ENCODE measurements at regions not wholly inside any gene's neighbourhood (a gene's known extent, or its start where the extent isn't known, plus 50 kb on each side); places are given as distances from the start of the nearest gene placed in this dataset.

DNA sequence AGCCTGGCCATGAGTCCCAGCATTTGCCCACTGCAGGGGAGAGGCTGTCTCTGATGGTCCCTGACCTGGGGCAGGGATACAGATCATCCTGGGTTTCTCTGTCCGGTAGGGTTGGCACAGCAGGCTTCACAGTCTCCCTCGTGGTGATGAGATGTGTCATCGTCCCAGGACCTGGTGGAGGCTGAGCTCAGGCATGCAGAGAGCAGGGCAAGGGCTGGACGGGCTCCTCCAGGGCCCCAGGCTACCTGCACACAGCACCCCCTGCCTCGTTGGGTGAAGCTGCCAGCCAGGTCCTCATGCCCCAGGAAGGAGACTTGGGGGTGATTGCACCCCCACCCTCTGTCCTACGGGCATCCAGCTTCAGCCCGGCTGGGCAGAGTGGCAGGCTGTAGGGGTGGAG is 155.8 kb upstream of the GSE1 start:
- no peak for DNase-seq (ENCODE audit: low read depth, low spot score)

DNA sequence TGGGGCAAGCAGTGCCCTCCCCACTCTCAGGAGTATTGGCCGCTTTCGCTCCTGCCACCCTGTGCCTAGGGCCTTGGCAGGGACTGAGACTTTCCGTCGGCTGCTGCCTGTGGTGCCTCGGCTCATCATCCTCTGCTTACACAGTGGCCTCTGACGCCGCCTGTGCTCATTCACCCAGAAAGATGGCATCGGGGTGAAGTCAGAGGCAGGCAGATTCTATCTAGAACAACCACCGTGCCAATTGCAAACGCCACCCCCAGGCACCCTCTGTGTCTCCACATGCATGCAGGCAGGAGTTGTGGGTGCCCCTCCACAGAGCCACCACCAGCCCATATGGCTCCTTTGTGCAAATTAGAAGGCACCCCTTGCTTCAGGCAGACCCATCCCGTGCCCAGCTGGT is 154.2 kb upstream of the GSE1 start:
- DNase-seq (ENCODE audit: low read depth, low spot score): no peak

DNA sequence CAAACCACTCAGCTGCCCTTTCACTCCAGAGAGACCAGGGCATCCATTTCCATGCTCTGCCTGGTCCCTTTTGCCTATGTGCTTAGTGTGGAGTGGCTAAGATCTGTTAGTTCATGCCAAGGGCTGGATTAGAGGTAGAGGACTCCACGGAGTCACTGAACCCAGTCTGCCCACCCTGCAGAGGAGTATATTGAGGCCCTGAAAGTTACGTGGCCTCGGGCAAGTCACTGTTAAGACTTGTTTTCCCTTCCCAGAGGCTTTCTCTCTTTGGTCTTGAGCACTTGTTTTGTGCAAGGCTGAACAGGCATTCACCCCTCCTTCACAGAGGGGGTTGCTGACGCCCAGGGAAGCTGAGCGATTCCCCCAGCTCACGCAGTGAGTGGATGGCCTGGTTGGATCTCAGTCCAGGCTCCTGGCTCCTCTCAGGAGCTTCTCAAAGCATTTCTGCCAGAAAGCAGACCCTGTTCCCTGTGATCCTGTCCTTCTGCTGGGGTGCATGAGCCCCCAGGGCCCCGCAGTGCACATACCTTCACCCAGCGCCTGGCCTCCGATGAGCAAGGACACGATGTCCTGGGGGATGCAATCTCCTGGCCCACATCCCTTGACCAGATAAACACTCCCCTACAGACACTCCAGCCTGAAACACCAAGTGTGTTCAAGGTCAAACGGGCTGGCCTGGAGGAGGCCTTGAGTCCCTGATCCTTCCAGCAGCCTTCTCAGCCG is 153.4 kb upstream of the GSE1 start:
- DNase-seq (ENCODE audit: low read depth, low spot score): no peak

DNA sequence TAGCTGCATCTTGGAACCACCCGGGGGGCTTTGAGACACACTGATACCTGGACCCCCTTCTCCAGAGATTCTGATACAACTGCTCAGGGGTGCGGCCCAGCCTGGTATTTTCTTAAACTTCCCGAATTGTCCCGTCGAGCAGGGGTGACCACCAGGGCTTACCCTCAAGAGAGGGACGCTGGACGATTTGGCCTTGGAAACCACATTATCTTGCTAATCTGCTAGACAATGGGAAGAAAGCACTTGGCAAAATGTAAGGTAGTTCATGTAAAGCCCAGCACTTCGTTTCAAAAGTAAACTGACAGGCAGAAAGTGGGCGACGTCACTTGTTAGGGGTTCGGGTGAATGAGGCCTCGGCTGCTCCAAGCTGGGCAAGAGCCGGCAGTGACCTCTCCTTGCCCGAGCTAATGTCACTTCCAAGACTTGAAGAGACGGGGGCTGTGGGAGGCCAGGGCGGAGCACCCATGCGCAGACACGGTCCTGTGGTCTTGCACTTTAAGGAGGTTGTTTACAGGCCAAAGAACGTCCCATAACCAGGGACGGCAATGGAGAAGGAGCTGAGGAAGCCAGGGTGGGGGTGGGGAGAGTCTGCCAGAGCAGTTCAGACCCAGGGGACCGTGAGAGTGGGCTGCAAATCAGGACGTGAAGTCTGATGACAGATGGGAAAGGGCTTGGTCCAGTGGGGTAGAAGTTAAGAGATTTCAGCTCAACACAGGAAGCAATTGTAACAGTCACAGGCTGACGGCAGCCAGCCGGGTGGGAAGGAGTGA is 152.7 kb upstream of the GSE1 start:
- no peak for DNase-seq (ENCODE audit: low read depth, low spot score)

DNA sequence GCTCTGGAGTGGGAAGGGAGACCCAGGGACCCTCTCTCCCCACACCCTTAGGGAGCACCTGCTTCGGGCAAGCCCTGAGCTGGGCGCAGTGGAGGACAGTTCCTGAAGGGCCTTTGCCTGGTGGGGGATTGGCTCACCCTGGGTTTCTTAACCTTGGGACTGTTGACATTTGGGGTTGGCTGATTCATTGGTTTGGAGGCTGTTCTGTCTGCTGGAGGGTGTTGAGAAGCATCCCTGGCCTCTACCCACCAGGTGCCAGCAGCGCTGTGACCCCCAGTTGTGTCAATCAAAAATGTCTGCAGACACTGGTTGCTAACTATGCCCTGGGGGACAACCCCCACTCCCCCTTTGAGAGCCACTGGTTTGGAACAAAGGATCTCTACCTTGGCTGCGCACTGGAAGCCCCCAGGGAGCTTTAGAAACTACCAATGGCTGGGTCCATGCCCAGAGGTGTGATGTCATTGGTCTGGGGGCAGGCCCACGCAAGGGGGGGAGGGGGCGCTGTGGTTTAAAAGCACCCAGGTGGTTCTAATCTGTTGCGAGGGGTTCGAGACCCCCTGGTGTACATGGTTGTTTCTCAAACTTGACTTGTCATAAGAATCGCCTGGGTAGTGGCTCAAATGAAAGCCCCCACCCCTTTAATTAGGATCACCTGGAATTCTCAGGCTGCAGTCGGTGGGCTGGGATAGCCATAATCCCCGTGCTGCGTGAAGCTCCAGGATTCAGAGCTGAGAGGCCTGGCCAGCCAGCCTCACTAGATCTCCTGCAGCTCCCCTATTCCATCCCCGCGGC is 151.9 kb upstream of the GSE1 start:
- DNase-seq (ENCODE audit: low read depth, low spot score): no peak

DNA sequence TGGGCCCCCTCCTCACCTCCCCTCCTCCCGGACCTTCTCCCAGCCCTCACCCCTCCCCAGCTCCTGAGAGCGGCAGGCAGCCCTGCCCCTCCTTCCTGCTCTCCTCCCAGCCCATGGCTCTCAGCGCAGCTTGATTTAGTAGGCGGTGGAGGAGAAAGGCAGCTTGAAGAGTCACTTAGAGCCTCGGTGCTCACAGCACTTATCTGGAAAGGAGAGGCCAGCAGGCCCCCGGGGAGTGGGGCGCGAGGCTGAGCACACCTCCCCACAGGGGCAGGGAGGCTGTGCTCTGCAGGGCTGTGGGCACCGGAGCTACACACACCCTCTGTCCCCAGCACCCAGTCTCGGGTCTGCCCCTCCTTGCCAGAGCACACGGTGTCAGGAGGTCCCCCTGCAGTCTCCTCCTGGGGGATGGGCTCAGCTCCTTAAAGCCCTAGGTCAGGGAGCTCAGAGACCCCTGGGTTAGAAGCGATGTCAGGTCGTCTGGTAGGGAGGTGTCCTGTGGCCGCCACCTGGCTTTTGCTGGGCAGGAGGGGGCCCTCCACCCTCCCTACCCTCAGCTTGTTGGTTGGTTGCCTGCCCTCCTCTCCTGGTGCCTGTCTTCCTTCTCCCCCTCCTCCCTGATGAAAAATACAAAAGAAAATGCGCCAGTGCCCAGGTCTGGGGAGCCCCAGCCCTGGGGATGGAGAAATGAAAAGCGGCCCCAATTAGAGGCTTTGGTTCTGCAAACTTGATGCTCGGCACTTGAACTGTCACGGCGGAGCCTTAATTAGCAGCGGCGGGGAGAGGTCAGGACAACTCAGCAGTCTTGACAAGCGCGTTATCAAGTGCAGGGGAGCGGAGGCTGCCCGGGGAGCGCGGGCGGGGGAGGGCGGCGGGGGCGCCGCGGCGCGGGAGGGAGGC is 151.1 kb upstream of the GSE1 start:
- no peak for DNase-seq (ENCODE audit: low read depth, low spot score)

DNA sequence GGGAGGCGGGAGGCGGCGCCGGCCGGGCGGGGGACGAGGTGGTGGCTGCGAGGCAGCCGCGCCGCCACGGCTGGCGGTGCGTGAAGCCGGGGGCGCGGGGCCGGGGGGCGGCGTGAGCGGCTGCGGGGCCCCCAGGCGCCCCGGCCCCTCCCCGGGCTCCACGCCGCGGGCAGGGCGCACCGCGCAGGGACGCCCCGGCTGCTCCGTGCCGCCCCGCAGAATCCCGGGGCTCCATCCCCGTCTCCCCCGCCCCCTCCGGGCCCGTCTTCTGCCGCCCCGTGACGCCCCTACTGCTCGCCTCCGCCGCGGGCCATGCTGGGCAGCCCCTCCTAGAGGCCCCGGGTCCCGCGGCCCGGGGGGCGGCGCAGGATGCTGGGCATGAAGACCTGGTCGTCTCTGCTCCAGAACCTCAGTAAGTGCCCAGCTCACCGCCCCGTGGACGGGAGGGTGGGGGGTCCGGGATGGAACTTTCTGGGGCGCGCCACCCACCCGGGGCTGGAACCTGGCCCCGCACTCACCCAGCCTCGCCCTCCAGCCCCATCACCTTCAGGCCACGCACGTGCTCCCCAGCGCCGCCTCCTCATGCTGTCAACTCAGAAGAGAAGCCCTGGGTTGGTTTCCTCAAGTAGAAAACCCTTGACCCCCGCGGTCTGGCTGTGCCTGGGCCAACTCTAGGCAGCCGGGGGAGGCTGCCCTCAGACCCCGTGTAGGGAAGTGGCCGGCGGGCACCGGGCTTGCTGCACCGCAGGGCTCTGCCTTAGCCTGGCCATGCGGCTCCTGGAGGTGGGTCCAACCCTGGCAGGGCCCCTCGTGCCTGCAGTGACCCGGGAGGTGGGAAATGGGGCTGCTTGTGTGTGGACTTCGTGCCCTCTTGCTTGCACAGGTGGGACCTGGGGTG is 150.2 kb upstream of the GSE1 start:
- DNase-seq (ENCODE audit: low read depth, low spot score): no peak

DNA sequence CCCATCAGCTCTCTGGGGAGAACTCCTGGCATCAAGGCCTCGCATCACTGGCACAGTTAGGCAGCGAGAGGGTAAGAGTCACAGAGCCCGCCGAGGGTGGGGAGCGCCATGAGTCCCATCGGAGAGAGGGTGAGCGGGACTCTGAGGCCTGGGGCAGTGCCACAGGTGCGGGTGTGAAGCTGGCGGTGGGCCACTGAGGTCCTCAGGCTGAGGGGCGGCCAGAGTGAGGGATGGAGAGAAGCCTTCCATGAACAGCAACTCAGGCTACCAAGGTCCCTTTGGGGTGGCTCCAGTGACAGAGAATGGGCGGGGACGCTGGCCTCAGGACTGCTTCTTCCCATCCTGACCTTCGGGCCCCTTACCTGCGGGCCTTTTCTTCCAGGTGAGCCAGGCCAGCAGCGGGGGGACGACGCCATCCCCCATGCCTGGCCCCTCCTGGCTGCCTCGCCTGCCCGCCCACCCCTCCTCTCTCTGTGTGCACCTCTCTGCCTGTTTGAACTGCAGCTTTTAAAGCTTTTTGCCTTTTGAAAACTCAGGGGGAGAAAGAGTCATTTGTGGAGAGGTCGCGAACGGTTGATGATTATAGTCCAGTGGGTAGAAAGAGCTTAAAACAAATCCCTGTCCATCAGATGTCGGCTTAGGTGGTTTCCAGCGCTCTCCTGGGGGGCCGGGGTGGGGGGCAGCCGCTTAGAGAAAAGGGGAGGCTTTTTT is 149.3 kb upstream of the GSE1 start:
- no peak for DNase-seq (ENCODE audit: low read depth, low spot score)

DNA sequence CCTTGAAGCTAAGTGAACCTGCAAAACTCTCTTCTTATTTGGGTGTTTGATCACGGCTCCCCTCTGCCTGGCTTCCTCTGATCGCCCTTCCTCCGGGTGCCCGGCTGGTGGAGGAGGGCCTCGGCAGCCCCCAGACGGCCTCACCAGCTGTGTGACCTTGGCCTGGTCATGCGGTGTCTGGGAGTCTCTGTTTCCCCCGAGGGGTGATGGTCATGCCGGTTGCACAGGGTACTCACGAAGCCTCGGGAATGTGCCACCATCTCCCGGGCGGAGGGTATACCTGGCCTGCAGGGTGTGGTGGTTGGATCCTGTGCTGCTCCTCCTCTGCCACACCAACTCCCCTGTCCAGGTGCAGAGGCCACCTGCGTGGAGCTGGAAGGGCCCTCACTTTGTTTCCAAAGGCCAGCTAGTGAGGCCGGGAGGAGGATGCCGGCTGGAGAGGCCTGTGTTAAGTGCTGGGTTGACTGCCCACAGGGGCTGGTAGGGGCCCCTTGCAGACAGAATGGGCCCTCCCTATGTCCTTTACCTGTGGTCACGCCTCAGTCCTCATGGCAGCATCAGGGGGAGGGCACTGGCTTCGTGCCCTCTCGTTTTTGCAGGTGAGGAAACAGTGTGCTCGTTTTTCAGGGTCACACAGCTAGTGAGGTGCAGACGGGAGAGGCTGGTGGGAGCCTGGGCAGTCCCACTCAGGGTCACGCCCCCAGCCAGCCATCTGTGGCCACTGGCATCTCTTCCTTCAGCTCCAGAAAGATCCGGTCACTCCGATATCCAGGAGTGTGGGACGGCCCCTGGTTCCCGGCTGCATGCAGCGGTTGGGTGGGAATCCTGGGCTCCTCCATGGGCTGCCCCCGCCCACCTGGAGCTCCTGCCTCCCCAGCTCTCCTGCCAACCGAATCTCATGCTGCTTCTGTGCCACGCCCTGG is 148.5 kb upstream of the GSE1 start:
- DNase-seq (ENCODE audit: low read depth, low spot score): no peak

DNA sequence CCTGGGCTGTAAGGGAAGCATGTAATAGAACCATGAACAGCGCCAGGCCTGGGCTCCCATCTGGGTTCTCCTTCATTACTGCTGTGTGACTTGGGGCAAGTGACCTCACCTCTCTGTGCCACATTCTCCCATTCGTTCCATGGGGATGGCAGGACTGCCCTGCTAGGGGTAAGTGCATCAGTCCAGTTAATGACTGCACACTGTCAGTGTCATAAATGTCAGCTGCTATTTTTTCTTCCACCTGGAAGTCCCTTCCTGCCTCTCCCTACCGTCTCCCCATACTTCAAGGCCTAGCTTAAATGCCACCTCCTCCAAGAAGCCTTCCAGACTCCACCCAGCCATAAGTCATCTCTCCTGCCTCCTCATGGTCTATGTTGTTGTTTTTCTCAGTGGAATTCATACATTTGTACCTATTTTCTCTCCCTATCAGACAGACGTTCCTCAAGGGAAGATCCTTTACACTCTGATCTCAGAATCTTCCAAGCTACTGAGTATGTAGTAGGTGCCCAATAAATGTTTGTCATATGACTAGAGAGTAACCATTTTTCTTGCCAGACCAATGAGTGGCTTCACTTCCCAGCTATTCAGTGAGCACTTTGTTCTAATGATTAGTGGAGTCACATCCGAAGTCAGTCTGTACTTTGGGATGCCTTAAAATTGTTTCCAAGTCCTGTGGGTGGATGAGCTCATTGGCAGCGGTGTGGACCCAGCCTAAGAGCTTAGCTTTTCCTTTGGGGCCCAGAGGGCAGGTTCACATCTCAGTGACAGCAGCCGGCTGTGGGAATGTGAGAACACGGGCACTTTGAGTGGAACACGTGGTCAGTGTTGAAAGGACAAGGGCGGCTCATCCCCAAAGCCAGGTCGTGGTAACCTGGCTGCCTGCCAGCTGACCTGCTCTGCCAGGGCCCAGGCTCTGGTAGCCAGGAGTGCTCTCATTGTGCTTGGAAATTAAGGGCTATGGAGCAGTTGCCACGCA is 147.5 kb upstream of the GSE1 start:
- no peak for DNase-seq (ENCODE audit: low read depth, low spot score)

DNA sequence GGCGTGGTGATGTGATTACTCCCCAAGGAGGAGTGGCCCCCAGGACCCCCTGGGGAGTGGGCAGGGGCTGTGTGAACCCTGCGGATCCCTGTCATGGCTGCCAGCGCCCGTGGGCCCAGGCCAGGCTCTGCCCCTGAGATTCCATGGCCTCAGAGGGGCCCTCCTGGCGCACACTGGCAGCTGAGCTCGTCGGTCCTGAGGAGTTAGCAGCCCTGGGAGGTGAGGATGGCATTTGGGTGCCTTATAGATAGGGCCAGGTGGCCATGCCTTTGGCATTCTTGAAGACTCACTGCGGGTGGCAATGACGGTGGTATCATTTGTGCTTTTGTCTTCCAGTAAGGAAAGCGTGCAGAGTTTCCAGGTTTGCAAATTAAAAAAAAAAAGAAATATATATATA is 146.8 kb upstream of the GSE1 start:
- no peak for DNase-seq (ENCODE audit: low read depth, low spot score)

DNA sequence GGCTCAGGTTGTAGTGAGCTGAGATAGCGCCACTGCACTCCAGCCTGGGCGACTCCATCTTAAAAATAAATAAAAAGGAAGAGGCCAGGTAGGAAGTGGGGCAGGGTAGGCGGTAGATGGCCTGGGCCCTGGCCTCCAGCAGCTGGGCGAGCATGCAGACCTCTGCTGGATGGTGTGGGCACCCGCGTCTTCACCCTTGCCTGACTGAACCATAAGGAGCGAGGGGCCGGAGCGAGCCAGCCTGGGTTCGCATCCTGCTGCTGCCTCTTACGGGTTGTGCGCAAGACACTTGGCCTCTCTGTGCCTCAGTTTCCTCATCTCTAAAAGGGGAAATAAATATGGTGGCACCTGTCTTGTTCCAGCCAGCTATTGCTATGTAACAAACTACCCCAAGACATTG is 146.1 kb upstream of the GSE1 start:
- DNase-seq (ENCODE audit: low read depth, low spot score): no peak

DNA sequence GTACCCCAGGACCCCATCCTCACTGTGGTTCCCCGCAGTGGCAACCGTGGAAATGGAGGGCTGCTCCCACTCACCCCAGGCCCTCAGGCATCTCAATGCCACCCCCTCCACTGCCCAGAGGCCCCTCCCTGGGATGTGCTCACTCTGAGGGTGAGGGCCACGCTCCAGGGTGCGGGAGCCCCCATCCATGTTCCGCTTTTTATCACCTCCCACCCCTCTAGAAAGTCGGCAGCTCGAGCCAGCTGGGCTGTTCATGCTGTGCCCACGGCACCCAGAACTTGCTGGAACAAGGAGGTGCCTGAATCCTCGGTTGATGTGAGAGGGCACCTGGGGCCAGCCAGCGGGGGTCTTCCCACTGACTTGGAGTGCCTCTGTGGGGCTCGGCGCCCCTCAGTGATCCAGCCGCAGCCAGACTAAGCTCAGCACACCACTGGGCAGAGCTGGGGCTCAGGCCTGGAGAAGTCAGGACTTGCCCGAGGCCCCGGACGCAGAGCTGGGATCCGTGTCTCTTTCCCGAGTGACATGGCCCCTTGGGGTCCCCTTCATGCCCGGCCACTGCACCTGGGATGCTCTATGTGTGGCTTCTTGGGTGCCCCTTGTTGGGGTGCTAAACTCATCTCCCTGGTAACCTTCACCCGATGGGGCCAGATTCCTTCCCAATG is 143.1 kb upstream of the GSE1 start:
- no peak for DNase-seq (ENCODE audit: low read depth, low spot score)

DNA sequence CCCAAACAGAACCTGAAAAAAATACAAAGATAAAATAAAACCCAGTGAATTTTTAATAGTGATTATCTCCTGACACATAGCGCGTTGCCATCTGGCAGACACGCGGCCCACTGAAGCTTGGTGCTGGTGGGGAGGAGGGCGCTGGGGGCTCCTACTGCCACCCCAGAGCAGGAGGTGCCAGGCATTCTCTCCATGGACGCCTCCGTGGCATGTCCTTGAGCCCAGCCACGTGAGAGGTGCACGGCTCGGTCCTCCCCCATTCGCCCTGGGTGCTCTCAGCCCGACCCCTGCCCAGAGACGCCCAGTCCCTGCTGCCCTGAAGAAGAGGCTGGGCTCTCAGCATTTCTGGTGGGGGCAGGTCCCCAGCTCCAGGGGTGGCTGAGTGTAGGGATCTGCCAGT is 142.2 kb upstream of the GSE1 start:
- DNase-seq (ENCODE audit: low read depth, low spot score): no peak

DNA sequence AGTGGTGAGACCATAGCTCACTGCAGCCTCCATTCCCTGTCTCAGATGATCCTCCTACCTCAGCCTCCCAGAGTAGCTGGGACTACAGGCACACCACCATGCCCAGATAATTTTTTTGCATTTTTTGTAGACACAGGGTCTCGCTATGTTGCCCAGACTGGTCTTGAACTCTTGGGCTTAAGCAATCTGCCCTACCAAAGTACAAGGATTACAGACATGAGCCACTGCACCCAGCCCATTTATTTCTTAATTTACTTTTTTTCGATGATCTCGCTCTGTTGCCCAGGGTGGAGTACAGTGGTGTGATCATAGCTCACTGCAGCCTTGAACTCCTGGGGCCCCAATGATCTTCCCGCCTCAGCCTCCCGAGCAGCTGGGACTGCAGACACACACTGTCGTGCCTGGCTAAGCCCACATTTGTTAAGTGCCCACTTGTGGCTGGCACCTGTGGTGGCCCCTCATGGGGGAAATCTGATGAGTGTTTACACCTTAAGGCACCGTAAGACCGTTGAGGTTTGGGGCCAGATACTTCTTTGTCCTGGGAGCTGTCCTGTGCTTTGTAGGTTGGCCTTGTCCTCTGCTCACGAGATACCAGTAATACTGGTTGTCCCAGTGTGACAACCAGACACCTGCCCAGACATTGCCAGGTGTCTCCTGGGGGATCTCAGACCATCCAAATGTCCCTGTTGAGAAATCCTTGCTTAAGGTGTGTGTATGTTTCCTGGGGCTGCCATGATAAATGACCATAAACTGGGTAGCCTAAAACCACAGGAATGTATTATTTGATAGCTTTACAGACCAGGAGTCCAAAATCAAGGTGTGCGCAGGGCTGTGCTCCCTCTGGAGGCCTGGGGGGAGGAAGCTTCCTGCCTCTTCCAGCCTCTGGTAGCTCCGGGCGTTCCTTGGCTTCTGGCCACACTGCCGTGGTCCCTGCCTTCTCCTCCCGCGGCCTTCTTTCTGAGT is 141.4 kb upstream of the GSE1 start:
- DNase-seq (ENCODE audit: low read depth, low spot score): no peak

DNA sequence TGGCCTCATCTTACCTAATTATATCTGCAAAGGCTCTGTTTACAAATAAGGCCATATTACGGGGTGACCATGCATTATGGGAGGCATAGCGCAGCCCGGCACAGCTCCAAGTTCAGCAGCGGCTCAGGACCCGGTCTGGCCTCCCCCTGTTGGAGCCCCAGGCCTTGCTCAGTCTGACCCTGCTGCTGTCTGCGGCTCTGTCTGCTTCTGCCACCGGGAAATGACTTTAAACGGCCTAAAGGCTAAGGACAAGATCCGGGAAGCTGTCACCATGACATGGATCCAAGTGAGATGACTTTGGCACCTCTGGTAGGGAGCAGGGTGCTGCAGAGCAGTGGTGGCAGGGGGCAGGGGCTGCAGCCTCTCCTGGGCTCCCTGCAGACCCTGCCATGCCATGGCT is 140.6 kb upstream of the GSE1 start:
- DNase-seq (ENCODE audit: low read depth, low spot score): no peak
